ENCODE measurements at regions not wholly inside any gene's neighbourhood (a gene's known extent, or its start where the extent isn't known, plus 50 kb on each side); places are given as distances from the start of the nearest gene placed in this dataset.
"Not testable (repeated sequence)": the region's sequence is repeated elsewhere in the genome, so short reads cannot be mapped to it uniquely, and the experiment has no call there.

DNA sequence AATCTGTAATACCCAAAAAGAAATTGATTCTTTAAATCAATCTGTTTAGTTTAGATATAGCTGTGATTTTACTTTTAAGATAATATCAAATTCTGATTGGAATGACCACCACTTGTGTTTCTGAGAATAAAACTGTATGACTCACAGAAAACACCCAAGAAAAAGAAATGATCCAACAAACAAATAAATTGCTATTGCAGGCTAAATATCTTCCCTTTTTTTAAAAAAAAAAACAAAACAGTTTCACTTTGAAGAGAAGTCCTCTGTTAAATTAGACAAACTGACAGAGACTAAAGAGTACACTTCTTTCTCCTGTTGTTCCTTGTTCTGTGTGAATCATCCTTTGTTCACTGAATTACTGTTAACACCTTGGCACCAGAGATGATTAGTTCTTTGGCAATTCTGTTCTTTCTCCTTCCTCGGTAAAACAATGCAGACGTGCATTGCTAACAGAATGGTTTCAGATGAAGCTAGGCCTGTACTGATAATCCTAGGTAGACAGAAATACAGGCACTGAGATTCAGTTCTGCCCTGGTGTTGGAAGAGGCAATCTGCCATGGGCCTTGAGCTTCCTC is 895.2 kb upstream of the CITED2 start:
- Mint-ChIP-seq H3K27me3 (ENCODE audit: insufficient read depth) (no peaks in the 10 kb centered on the region), H3K4me1 (peaks cover 2% of the 10 kb centered on the region), H3K27ac (no peak overlapping the region), H3K9me3 (peaks cover 16% of the 10 kb centered on the region), H3K4me3 (no peak overlapping the region), H3K36me3 (ENCODE audit: low read depth) (no peaks in the 10 kb centered on the region)
- no peaks in the 10 kb centered on the region for H3K4me1 ChIP-seq (ENCODE audit: control insufficient read depth, insufficient read depth, low read length)
- 95 to 100% methylated on average over 2 of the region's 2 CpGs for WGBS, 2 experiments (ENCODE audit: insufficient coverage in 1 of 2, insufficient read length in 1 of 2)
- no peak overlapping the region for H3K9ac ChIP-seq (ENCODE audit: extremely low read depth, low read length, poor library complexity, severe bottlenecking)
- DNase-seq = no peak
- H3K9me3 ChIP-seq (ENCODE audit: control insufficient read depth, low read length) = peaks cover 33% of the 10 kb centered on the region
- no peak overlapping the region for H3K27ac ChIP-seq (ENCODE audit: low read depth, low read length)
- no peak overlapping the region for H3K4me3 ChIP-seq (ENCODE audit: low read length)
- TF ChIP-seq, protein P1, sequence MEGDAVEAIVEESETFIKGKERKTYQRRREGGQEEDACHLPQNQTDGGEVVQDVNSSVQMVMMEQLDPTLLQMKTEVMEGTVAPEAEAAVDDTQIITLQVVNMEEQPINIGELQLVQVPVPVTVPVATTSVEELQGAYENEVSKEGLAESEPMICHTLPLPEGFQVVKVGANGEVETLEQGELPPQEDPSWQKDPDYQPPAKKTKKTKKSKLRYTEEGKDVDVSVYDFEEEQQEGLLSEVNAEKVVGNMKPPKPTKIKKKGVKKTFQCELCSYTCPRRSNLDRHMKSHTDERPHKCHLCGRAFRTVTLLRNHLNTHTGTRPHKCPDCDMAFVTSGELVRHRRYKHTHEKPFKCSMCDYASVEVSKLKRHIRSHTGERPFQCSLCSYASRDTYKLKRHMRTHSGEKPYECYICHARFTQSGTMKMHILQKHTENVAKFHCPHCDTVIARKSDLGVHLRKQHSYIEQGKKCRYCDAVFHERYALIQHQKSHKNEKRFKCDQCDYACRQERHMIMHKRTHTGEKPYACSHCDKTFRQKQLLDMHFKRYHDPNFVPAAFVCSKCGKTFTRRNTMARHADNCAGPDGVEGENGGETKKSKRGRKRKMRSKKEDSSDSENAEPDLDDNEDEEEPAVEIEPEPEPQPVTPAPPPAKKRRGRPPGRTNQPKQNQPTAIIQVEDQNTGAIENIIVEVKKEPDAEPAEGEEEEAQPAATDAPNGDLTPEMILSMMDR (conservative IDR thresholded peaks at IDR 0.05) = no peak
- no peaks in the 10 kb centered on the region for H3K27me3 ChIP-seq (ENCODE audit: control insufficient read depth, insufficient read depth, low read length, poor library complexity, severe bottlenecking)
- no peaks in the 10 kb centered on the region for H3K36me3 ChIP-seq (ENCODE audit: control insufficient read depth, insufficient read depth, low read length)

DNA sequence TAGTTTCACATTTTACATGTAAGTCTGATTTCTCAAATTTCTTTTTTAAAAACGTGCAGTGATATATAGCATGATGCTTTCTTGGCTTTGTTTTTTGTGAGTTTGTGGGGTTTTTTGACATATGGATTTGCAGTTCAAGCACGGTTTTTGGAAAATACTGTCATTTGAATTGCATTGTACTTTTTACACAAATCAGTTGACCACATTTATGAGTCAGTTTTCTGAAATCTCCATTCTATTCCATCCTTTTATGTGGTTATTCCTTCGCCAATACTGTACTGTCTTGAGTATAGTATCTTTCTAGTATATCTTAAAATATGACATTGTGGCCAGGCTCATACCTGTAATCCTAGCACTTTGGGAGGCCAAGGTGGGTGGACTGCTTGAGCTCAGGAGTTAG is 890.0 kb upstream of the CITED2 start:
- Mint-ChIP-seq H3K9me3 (peaks cover 69% of the 10 kb centered on the region), H3K27ac (no peak overlapping the region), H3K4me1 (no peaks in the 10 kb centered on the region), H3K27me3 (ENCODE audit: insufficient read depth) (peaks cover 2% of the 10 kb centered on the region), H3K4me3 (no peak overlapping the region), H3K36me3 (ENCODE audit: low read depth) (peaks cover 47% of the 10 kb centered on the region)
- Histone ChIP-seq H3K9ac (ENCODE audit: extremely low read depth, low read length, poor library complexity, severe bottlenecking) (no peak overlapping the region), H3K27me3 (ENCODE audit: control insufficient read depth, insufficient read depth, low read length, poor library complexity, severe bottlenecking) (no peaks in the 10 kb centered on the region), H3K36me3 (ENCODE audit: control insufficient read depth, insufficient read depth, low read length) (no peaks in the 10 kb centered on the region), H3K9me3 (ENCODE audit: control insufficient read depth, low read length) (peaks cover 58% of the 10 kb centered on the region), H3K4me1 (ENCODE audit: control insufficient read depth, insufficient read depth, low read length) (no peaks in the 10 kb centered on the region), H3K27ac (ENCODE audit: low read depth, low read length) (no peak overlapping the region), H3K4me3 (ENCODE audit: low read length) (peak overlapping the region; percentile 52)
- TF ChIP-seq, protein P1 (conservative IDR thresholded peaks at IDR 0.05) = no peak
- 93% methylated on average over 3 of the region's 3 CpGs; no CpG with 5 or more reads in 1 of the 2 experiments for WGBS, 2 experiments (ENCODE audit: insufficient coverage in 1 of 2, insufficient read length in 1 of 2)
- no peak for DNase-seq

DNA sequence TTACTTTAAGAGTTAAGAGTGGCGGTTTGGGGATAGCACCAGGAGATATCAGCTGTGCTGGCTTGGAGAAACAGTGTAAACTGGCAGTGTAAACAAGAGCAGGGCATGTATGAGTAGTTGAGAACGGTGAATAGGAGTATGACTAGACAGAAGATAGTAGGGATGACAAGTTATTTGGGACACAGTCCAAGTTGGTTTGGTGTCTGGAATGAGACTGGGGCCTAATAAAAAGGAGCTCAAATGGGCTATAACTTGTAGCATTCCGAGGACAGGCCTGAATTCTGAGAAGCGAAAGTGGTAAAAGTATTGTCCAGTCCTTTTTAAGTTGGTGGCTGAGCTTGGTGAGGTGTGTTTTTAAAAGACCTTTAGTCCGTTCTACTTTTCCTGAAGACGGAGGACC is 883.9 kb upstream of the CITED2 start:
- H3K36me3 Mint-ChIP-seq (ENCODE audit: low read depth) = peaks cover 43% of the 10 kb centered on the region
- H3K4me1 ChIP-seq (ENCODE audit: control insufficient read depth, insufficient read depth, low read length); H3K9ac ChIP-seq (ENCODE audit: extremely low read depth, low read length, poor library complexity, severe bottlenecking); DNase-seq; H3K4me3 Mint-ChIP-seq; H3K27me3 ChIP-seq (ENCODE audit: control insufficient read depth, insufficient read depth, low read length, poor library complexity, severe bottlenecking); H3K27ac ChIP-seq (ENCODE audit: low read depth, low read length); H3K4me3 ChIP-seq (ENCODE audit: low read length); H3K27me3 Mint-ChIP-seq (ENCODE audit: insufficient read depth); H3K36me3 ChIP-seq (ENCODE audit: control insufficient read depth, insufficient read depth, low read length): not testable (repeated sequence)
- H3K4me1 Mint-ChIP-seq = peaks cover 13% of the 10 kb centered on the region
- peak overlapping the region; percentile 92 for H3K27ac Mint-ChIP-seq
- 53% methylated on average over 3 of the region's 6 CpGs; no CpG with 5 or more reads in 1 of the 2 experiments for WGBS, 2 experiments (ENCODE audit: insufficient coverage in 1 of 2, insufficient read length in 1 of 2)
- H3K9me3 ChIP-seq (ENCODE audit: control insufficient read depth, low read length) = peaks cover 11% of the 10 kb centered on the region
- H3K9me3 Mint-ChIP-seq = peaks cover 48% of the 10 kb centered on the region

DNA sequence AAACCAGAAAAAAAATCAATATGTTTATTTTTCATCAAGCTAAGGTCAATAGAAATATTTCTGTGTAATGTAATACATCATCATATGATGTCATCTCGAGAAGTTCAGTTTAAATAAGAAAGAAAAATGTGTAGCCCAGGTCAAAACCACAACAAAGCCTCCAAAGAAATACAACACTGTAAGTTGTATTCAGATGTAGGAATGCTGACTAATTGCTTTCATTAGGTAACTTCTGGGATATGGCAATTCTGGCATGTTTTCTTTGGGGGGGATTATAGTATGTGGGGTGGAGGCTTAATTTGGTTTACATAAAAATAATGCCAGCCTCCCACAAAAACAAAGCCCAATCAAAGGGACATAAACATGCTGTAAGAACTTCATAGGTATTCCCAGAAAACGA is 881.8 kb upstream of the CITED2 start:
- Mint-ChIP-seq H3K4me1 (peaks cover 13% of the 10 kb centered on the region), H3K36me3 (ENCODE audit: low read depth) (peaks cover 27% of the 10 kb centered on the region), H3K27ac (no peak overlapping the region), H3K9me3 (peaks cover 28% of the 10 kb centered on the region), H3K4me3 (no peak overlapping the region), H3K27me3 (ENCODE audit: insufficient read depth) (peaks cover 2% of the 10 kb centered on the region)
- H3K27ac ChIP-seq (ENCODE audit: low read depth, low read length) = no peak overlapping the region
- H3K9ac ChIP-seq (ENCODE audit: extremely low read depth, low read length, poor library complexity, severe bottlenecking) = no peak overlapping the region
- no peaks in the 10 kb centered on the region for H3K36me3 ChIP-seq (ENCODE audit: control insufficient read depth, insufficient read depth, low read length)
- TF ChIP-seq, protein P1 (conservative IDR thresholded peaks at IDR 0.05) = no peak
- no peak for DNase-seq
- peak overlapping the region; percentile 32 for H3K4me3 ChIP-seq (ENCODE audit: low read length)
- peaks cover 5% of the 10 kb centered on the region for H3K9me3 ChIP-seq (ENCODE audit: control insufficient read depth, low read length)
- H3K4me1 ChIP-seq (ENCODE audit: control insufficient read depth, insufficient read depth, low read length) = no peaks in the 10 kb centered on the region
- no peaks in the 10 kb centered on the region for H3K27me3 ChIP-seq (ENCODE audit: control insufficient read depth, insufficient read depth, low read length, poor library complexity, severe bottlenecking)
- WGBS, 2 experiments (ENCODE audit: insufficient coverage in 1 of 2, insufficient read length in 1 of 2) = 100% methylated on average over 2 of the region's 2 CpGs; no CpG with 5 or more reads in 1 of the 2 experiments

Measured in endodermal cell (in vitro differentiated cells).